ENCODE measurements at regions not wholly inside any gene's neighbourhood (a gene's known extent, or its start where the extent isn't known, plus 50 kb on each side); places are given as distances from the start of the nearest gene placed in this dataset.

GRCh38 chr4:179823342-179823741 is 2381.1 kb upstream of the AGA start:
- no peak overlapping the region for H3K27ac ChIP-seq (ENCODE audit: low read length)
- no peak for TF ChIP-seq EZH2phosphoT487 (IDR thresholded peaks at IDR 0.05; ENCODE audit: low read length)
- TF ChIP-seq, protein P1, sequence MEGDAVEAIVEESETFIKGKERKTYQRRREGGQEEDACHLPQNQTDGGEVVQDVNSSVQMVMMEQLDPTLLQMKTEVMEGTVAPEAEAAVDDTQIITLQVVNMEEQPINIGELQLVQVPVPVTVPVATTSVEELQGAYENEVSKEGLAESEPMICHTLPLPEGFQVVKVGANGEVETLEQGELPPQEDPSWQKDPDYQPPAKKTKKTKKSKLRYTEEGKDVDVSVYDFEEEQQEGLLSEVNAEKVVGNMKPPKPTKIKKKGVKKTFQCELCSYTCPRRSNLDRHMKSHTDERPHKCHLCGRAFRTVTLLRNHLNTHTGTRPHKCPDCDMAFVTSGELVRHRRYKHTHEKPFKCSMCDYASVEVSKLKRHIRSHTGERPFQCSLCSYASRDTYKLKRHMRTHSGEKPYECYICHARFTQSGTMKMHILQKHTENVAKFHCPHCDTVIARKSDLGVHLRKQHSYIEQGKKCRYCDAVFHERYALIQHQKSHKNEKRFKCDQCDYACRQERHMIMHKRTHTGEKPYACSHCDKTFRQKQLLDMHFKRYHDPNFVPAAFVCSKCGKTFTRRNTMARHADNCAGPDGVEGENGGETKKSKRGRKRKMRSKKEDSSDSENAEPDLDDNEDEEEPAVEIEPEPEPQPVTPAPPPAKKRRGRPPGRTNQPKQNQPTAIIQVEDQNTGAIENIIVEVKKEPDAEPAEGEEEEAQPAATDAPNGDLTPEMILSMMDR (IDR thresholded peaks at IDR 0.05; ENCODE audit: low read length), result no peak
- TF ChIP-seq EZH2 (optimal IDR thresholded peaks at IDR 0.05; ENCODE audit: low read depth, low read length), result no peak
- H3K4me3 ChIP-seq (ENCODE audit: low read length), result no peak overlapping the region
- H3K36me3 ChIP-seq (replicated peaks; ENCODE audit: insufficient read depth, low read length), result no peaks in the 10 kb centered on the region
- no peaks in the 10 kb centered on the region for H3K79me2 ChIP-seq (ENCODE audit: low read length)
- DNase-seq, result no peak
- no peaks in the 10 kb centered on the region for H4K20me1 ChIP-seq (ENCODE audit: insufficient read depth, low read length)
- H3K4me1 ChIP-seq (ENCODE audit: low read length), result no peaks in the 10 kb centered on the region
- H3K4me2 ChIP-seq (ENCODE audit: low read depth, low read length), result no peak overlapping the region
- H3K27me3 ChIP-seq (replicated peaks; ENCODE audit: insufficient read depth, low read length), result no peaks in the 10 kb centered on the region
- H3K9ac ChIP-seq (ENCODE audit: low read length), result no peak overlapping the region
- no peaks in the 10 kb centered on the region for H3K9me3 ChIP-seq (replicated peaks; ENCODE audit: insufficient read depth, low read length)
- no peaks in the 10 kb centered on the region for H3K9me2 ChIP-seq (replicated peaks; ENCODE audit: insufficient read depth, low read length)
- no peak overlapping the region for H2AFZ ChIP-seq (ENCODE audit: low read length)
- H3F3A ChIP-seq (ENCODE audit: insufficient read depth, low read length), result no peaks in the 10 kb centered on the region

- DNase-seq, result no peak
- no peaks in the 10 kb centered on the region for H4K20me1 ChIP-seq (ENCODE audit: insufficient read depth, low read length)
- H3K27ac ChIP-seq (ENCODE audit: low read length), result no peak overlapping the region
- H3K4me3 ChIP-seq (ENCODE audit: low read length), result no peak overlapping the region
- H3K9me3 ChIP-seq (replicated peaks; ENCODE audit: insufficient read depth, low read length), result no peaks in the 10 kb centered on the region
- TF ChIP-seq, protein P1 (IDR thresholded peaks at IDR 0.05; ENCODE audit: low read length), result no peak
- TF ChIP-seq EZH2phosphoT487 (IDR thresholded peaks at IDR 0.05; ENCODE audit: low read length) (no peak), EZH2 (optimal IDR thresholded peaks at IDR 0.05; ENCODE audit: low read depth, low read length) (no peak)
- H3K27me3 ChIP-seq (replicated peaks; ENCODE audit: insufficient read depth, low read length), result no peaks in the 10 kb centered on the region
- H3K9ac ChIP-seq (ENCODE audit: low read length), result no peak overlapping the region
- no peaks in the 10 kb centered on the region for H3F3A ChIP-seq (ENCODE audit: insufficient read depth, low read length)
- H3K4me2 ChIP-seq (ENCODE audit: low read depth, low read length), result no peak overlapping the region
- H2AFZ ChIP-seq (ENCODE audit: low read length), result no peak overlapping the region
- no peaks in the 10 kb centered on the region for H3K9me2 ChIP-seq (replicated peaks; ENCODE audit: insufficient read depth, low read length)
- no peaks in the 10 kb centered on the region for H3K4me1 ChIP-seq (ENCODE audit: low read length)
- H3K79me2 ChIP-seq (ENCODE audit: low read length), result no peaks in the 10 kb centered on the region
- no peaks in the 10 kb centered on the region for H3K36me3 ChIP-seq (replicated peaks; ENCODE audit: insufficient read depth, low read length)
Observed at GRCh38 chr4:179831274-179831673, 2389.0 kb upstream of the AGA start.

GRCh38 chr4:179836179-179837075 is 2394.2 kb upstream of the AGA start:
- Histone ChIP-seq H3K9me2 (replicated peaks; ENCODE audit: insufficient read depth, low read length) (no peaks in the 10 kb centered on the region), H3K36me3 (replicated peaks; ENCODE audit: insufficient read depth, low read length) (no peaks in the 10 kb centered on the region), H2AFZ (ENCODE audit: low read length) (no peak overlapping the region), H3K27me3 (replicated peaks; ENCODE audit: insufficient read depth, low read length) (no peaks in the 10 kb centered on the region), H3K4me1 (ENCODE audit: low read length) (no peaks in the 10 kb centered on the region), H3F3A (ENCODE audit: insufficient read depth, low read length) (no peaks in the 10 kb centered on the region), H3K9ac (ENCODE audit: low read length) (no peak overlapping the region), H3K27ac (ENCODE audit: low read length) (no peak overlapping the region), H3K4me3 (ENCODE audit: low read length) (no peak overlapping the region), H3K9me3 (replicated peaks; ENCODE audit: insufficient read depth, low read length) (no peaks in the 10 kb centered on the region), H4K20me1 (ENCODE audit: insufficient read depth, low read length) (no peaks in the 10 kb centered on the region), H3K79me2 (ENCODE audit: low read length) (no peaks in the 10 kb centered on the region), H3K4me2 (ENCODE audit: low read depth, low read length) (no peak overlapping the region)
- TF ChIP-seq EZH2 (optimal IDR thresholded peaks at IDR 0.05; ENCODE audit: low read depth, low read length) (no peak), EZH2phosphoT487 (IDR thresholded peaks at IDR 0.05; ENCODE audit: low read length) (no peak)
- TF ChIP-seq, protein P1 (IDR thresholded peaks at IDR 0.05; ENCODE audit: low read length), result no peak
- DNase-seq, result no peak

Data from MM.1S (cell line).